GM18505 (cell line): ENCODE measurements at regions not wholly inside any gene's neighbourhood (a gene's known extent, or its start where the extent isn't known, plus 50 kb on each side); places are given as distances from the start of the nearest gene placed in this dataset.

ENCODE experiments used
- ATAC-seq: cut with Tn5 transposase; IDR thresholded peaks from one replicate; pipeline ENCODE4 v1.9.1; 2021; ENCODE audit not compliant: unreplicated experiment
- POLR2A ChIP-seq: IDR thresholded peaks from 4 replicates; pipeline ENCODE4 v1.6.1; 2011; ENCODE audit warnings: borderline replicate concordance; ENCODE audit not compliant: insufficient read depth, insufficient read length; ENCODE audit errors: extremely low read depth

GRCh38 chr3:28125342-28125741, 116.1 kb upstream of the CMC1 start:
- TF ChIP-seq POLR2A = no peak
- ATAC-seq = no peak

- no peak for TF ChIP-seq POLR2A
- no peak for ATAC-seq
Observed at GRCh38 chr3:28130836-28131235, 110.6 kb upstream of the CMC1 start.

DNA sequence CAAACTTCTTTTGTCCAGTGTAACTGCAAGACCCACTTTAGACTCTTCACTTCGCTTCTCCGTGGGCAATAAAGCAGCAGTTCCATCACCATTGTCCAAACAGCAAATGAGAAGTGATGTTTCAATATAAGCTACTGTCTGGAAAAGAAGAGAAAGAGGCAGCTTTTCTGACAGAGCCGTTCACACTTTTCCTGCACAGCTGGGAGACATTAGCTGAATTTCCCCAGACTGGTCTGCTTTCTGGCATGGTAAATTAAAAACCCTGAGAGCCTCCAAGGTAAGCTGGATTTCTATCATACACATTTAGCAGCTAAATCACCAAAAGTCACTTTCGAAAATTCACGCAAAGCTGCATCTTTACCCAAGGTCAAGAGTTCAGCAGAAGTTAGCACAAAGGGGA, 108.5 kb upstream of the CMC1 start:
- TF ChIP-seq POLR2A = no peak
- ATAC-seq = no peak

DNA sequence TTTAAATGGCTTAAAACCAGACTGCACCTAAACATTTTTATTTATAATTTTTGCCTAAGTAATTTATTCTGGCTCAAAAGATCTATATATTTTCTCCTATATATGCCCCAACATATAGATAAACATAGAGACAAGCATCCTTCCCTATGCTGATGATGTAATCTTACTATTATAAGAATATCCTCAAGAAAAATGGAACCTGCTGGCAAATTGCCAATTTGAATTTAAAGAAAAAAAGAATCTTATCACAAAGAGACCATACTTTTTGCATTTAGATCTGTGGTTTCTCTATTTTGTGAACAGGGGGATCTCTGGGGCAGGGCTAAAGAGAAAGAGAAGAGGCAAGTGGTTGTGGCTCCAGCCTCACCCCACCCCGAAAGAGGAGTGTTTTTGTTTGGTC, 107.2 kb upstream of the CMC1 start:
- ATAC-seq = no peak
- TF ChIP-seq POLR2A = no peak

GRCh38 chr3:28134792-28135375, 106.5 kb upstream of the CMC1 start:
- TF ChIP-seq POLR2A = no peak
- no peak for ATAC-seq

DNA sequence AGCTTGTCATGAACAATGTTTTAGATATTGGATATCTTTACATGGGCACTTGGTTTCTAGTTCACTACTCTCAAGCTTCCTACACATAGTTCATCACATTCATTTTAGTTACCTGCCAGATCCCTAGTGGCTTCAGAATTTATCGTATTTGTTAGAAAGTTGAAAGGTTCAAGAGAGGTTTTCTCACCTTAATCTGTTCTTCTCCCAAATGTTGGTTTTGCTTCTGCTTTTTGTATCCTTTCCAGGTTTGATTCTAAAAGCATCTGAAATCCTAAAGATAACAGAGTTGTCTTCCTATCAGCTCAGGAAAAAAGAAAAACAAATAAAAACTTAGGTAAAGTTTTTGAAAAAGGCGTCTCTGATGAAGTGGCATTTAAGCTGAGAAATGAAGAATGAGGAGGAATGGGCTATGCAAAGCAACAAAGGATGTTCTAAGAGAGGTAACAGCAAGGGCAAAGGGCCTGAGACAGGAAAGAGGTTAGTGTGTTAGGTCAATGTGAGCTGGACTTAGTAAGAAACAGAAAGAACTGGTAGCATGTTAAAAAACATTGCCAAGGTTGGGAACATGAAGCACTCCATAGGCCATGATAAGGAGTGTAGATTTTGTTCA, 104.7 kb upstream of the CMC1 start:
- no peak for ATAC-seq
- no peak for TF ChIP-seq POLR2A

GRCh38 chr3:28138043-28138610, 103.3 kb upstream of the CMC1 start:
- no peak for TF ChIP-seq POLR2A
- ATAC-seq = no peak

GRCh38 chr3:28139288-28139687, 102.1 kb upstream of the CMC1 start:
- TF ChIP-seq POLR2A = no peak

GRCh38 chr3:28139967-28140634, 101.3 kb upstream of the CMC1 start:
- no peak for TF ChIP-seq POLR2A
- no peak for ATAC-seq

More at GRCh38 chr3:28139288-28139687, 102.1 kb upstream of the CMC1 start:
- ATAC-seq = no peak

DNA sequence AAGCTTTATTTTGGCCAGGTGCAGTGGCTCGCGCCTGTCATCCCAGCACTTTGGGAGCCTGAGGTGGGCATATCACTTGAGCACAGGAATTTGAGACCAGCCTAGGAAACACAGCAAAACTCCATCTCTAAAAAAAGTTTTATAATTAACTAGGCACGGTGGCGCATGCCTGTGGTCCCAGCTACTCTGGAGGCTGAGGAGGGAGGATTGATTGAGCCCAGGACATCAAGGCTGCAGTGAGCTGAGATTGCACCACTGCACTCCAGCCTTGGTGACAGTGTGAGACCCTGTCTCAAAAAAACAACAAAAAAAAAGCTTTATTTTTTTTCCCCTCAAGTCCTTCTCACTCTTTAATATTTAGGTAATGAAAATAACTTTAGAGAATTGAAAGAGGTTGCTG, 100.8 kb upstream of the CMC1 start:
- ATAC-seq = no peak
- TF ChIP-seq POLR2A = no peak

- TF ChIP-seq POLR2A = no peak
- ATAC-seq = no peak
Observed at GRCh38 chr3:28149960-28150359, 91.5 kb upstream of the CMC1 start.

DNA sequence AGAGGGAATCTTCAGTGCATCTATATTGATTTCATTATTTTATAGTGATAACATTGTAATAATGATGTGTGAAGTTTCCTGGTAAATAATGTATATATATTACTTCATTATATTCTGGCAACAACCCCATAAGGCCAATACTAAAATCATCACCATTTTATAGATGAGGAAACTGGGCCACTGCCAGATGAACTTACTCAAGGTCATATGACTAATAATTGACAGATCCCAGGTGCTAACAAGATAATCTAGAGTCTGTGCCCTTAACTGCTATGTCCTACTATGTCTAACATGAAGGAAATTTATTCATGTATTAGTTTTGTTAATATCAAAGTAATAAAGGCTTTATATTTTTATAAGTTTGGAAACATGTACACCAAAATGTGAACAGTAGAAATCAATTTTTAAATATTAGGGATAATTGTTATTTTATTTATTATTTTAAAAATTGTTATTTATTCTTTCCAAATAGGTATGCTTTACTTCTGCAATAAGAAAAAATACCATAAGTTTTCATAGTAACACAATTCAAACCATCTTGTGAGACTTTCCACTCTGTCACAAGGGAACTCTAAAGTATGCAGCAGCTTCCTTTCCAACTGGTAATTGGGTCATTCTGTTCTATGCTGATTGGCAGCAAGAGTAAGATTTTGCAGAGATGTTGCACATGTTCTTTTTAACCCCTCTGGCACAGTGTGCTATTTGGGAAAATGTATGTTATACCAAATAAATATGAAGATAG, 90.8 kb upstream of the CMC1 start:
- ATAC-seq = no peak
- no peak for TF ChIP-seq POLR2A

GRCh38 chr3:28151207-28151550, 90.2 kb upstream of the CMC1 start:
- no peak for TF ChIP-seq POLR2A
- no peak for ATAC-seq
